ENCODE measurements at regions not wholly inside any gene's neighbourhood (a gene's known extent, or its start where the extent isn't known, plus 50 kb on each side); places are given as distances from the start of the nearest gene placed in this dataset.

GRCh38 chr7:131792311-131792710, 235.9 kb upstream of the PODXL start:
- TF ChIP-seq CTCF (IDR thresholded peaks at IDR 0.05; ENCODE audit: low read depth, low read length, poor library complexity, severe bottlenecking) (no peak), EZH2phosphoT487 (IDR thresholded peaks at IDR 0.05; ENCODE audit: borderline replicate concordance, low read length) (no peak)
